ENCODE measurements at regions not wholly inside any gene's neighbourhood (a gene's known extent, or its start where the extent isn't known, plus 50 kb on each side); places are given as distances from the start of the nearest gene placed in this dataset.
"Not testable (repeated sequence)": the region's sequence is repeated elsewhere in the genome, so short reads cannot be mapped to it uniquely, and the experiment has no call there.

DNA sequence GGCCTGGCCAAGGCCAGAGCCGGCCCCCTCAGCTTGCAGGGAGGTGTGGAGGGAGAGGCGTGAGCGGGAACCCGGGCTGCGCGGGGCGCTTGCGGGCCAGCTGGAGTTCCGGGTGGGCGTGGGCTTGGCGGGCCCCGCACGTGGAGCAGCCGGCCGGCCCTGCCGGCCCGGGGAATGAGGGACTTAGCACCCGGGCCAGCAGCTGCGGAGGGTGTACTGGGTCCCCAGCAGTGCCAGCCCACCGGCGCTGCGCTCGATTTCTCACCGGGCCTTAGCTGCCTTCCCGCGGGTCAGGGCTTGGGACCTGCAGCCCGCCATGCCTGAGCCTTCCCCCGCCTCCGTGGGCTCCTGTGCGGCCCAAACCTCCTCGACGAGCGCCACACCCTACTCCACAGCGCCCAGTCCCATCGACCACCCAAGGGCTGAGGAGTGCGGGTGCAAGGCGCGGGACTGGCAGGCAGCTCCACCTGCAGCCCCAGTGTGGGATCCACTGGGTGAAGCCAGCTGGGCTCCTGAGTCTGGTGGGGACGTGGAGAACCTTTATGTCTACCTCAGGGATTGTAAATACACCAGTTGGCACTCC, 1800.2 kb downstream of the MRPL39 start:
- DNase-seq = not testable (repeated sequence)

DNA sequence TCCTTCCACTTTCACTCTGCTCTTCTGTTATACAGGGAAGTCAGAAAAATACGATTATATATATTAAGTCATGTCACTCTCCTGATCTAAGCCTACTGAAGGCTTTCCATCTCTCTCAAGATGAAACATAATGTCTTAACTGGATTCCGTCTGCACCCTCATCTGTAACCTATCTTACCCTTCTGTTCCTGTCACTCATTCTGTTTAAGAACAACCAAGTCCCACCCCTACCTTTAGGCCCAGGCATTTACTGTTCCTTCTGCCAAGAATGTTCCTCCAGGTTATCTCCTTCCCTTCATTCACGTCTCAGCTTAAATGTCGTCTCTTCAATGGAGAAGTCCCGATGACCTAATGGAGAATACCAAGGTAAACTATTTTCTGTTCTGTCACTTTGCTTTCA, 1802.4 kb downstream of the MRPL39 start:
- no peak for DNase-seq

DNA sequence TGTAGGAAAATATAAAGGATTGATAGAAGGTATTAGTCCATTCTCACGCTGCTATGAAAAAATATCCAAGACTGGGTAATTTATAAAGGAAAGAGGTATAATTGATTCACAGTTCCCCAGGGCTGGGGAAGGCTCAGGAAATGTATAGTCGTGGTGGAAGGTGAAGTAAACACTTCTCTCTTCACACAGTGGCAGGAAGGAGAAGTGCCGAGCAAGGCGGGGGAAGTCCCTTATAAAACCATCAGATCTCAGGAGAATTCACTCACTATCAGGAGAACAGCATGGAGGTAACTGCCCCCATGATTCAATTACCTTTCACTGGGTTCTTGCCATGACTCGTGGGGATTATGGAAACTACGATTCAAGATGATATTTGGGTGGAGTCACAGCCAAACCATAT, 1806.0 kb downstream of the MRPL39 start:
- no peak for DNase-seq

GRCh38 chr21:23799376-23799775, 1807.9 kb downstream of the MRPL39 start:
- DNase-seq = no peak

DNA sequence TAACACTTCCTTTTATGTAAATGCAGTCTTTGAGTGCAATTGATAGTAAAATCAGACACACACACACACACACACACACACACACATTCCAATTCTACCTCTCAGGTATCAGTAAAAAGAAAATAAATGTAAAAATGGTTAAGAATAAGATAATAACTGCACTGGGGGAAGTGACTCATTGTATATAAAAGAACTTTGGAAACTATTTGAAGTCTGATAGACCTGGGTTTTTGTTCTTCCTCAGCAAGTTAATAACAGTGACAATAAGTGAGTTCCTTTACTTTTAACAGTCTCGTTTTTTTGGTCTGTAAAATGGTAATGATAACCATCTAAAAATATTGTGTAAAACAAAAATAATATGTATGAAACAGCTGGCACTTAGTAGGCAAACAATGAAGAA, 1815.0 kb downstream of the MRPL39 start:
- no peak for DNase-seq

- no peak for DNase-seq
These were observed 1817.4 kb downstream of the MRPL39 start for GRCh38 chr21:23789864-23790263.

DNA sequence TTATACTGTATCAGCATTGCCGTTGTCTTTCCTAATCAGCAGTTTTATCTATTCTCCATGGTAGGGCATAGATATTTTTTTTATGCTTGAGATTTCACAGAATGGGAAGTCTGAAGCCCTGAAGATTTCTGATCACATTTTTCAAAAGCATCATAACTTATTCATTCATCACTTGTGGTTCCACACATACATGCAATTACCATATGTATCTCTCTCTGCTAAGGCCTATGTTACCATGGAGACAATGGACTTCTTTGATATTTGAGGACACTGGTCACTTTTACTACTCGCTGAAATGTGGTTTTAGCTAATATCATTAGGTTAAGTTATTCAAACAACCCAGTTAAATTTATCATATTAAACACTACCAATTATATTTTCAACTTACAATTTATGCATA, 1827.0 kb downstream of the MRPL39 start:
- no peak for DNase-seq

- no peak for DNase-seq
These were observed 1863.5 kb downstream of the MRPL39 start for GRCh38 chr21:23743821-23744220.

GRCh38 chr21:23740463-23740862, 1866.8 kb downstream of the MRPL39 start:
- DNase-seq = no peak

- DNase-seq = no peak
These were observed 1874.5 kb downstream of the MRPL39 start for GRCh38 chr21:23732776-23733175.

GRCh38 chr21:23729331-23729730, 1878.0 kb downstream of the MRPL39 start:
- no peak for DNase-seq

DNA sequence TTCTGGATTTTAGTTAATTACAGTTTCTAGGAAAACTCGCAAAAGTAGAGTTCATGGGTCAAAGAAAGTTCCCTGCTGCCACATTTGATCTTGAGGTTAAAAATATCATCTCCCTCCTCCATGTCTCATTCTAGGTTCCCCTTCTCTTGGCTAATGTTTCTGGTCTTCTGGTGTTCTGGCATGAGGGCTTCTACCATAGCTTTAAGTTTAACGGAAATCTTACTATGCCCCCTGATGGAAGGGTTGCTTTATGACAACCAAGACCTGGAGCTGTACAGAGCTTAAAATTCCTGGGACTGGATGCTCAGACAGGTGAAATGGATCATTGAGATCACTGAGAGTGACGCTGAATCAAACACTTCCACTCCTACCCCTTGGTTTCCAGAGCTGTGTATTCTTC, 1881.7 kb downstream of the MRPL39 start:
- DNase-seq = no peak

- DNase-seq = no peak
These were observed 1888.6 kb downstream of the MRPL39 start for GRCh38 chr21:23718446-23719285.

DNA sequence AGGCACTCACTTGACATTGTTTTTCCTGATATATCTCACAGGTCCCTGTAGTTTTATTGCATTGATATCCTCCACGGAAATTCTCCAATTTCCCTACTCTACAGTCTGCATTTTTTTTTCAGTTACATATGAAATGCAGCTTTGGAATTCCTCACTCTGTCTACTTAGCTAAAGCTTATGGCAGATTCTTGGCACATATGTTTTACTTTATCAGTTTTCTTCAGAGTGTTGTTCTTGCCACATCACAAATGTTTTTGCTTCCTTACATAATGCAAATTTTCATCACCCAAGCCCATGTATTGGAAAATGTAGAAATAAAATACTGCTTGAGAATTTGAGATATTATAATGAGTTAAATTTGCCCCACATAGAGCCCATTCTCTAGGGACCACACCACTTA, 1895.1 kb downstream of the MRPL39 start:
- no peak for DNase-seq

DNA sequence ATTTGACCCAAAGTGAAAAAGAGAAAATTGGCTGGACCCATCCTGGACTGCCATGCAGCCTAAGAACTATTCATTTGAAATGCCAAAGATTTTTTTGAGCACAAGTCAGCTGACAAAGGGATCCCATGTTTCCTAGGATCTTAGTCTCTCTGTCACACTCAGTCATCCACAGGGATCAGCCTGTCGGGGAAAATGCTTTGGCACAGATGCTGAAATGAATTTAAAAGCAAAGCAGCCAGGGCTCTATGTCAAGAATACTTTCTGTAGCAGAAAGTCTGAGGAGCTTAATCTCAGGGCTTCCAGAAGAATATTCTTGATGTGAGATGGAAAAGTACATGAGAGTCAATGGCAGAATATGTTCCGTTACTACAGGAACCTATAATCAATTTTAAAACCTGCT, 1900.8 kb downstream of the MRPL39 start:
- DNase-seq = no peak

GRCh38 chr21:23699402-23699801, 1907.9 kb downstream of the MRPL39 start:
- DNase-seq = no peak

DNA sequence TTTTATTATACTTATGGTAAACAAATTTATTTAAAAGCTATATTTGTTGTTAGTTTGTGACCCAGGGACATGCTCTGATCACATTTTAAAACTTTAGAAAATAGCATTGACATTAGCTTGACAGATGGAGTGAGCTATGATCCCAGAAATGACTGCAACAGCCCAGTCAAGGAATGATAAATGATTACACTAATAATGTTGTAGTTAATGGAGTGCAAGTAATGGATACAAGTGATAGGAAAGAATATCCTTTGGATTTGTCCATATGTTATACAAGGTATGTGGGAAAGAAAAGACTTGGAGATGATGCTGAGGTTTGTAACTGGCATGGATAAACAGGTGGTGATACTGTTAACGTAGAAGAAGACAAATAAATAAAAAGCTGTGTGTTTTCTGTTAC, 1908.7 kb downstream of the MRPL39 start:
- no peak for DNase-seq

GRCh38 chr21:23695443-23695842, 1911.8 kb downstream of the MRPL39 start:
- no peak for DNase-seq

DNA sequence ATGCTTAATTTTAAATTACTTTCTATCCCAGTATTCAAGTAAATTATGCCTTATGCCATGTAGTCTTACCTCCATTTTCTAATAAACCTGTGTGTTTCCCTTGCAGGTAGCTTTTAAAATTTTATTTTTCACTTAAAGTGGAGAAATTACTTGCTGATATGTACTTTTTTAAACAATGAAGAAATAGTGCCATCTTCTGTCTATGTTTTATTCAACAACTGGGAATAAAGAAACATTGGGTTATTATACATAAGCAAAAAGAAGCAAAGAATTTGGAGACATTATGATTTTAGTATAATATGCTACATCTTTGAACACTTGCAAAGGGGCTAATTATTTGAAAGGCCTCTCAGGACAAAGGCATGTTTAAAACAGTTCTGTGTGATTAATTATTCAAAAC, 1912.9 kb downstream of the MRPL39 start:
- no peak for DNase-seq

DNA sequence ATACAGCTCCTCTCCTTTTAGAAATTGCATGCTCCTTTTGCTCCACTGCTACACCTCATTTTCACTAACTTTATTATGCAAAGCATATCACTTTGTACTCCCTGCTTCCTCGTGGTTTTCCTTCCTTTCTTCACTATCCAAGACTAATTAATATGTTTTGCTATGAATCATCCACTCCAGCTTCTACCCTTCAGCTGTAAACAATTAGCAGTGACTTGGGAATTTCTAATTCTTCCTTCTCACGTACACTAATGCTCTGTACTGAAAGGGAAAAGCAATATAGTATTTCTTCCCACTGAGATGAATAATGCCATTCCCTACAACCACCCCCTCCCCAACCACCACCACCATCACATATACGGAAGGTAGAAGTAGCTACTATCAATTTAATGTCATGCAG, 1917.0 kb downstream of the MRPL39 start:
- DNase-seq = no peak

DNA sequence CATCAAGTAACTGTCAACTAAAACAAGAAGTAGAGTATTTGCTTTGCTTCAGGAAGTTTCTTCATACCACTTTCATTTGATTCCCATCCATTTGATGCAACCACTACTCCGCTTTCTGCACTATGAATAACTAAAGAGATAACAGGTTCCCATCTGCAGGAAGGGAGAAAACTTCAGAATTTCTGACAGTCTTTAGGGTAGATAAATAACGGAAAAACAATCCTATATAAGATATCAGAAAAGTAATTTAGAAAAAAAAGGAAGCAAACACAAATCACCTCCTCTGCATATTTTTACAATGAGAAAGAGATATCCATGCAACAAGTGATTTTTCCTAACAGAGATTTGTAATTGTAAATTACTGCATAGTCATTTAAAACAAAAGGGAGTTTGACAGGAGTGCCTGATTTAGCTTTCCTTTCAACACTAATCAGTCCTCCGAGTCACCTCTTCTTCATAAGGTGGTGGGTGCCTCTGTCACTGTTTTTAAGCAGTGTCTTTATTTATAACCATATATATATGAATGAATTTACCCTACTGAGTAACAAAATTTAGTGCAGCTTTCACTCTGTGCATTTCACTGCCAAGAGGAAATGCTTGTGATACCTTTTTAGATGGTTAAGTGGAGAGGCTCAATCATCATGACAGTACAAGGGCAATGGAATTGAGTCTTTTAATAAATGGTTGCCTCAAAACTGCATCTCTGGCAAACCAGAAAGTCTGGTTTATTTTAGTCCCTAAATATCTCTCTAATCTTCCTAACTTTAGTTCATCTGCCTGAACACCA, 1920.4 kb downstream of the MRPL39 start:
- DNase-seq = no peak

DNA sequence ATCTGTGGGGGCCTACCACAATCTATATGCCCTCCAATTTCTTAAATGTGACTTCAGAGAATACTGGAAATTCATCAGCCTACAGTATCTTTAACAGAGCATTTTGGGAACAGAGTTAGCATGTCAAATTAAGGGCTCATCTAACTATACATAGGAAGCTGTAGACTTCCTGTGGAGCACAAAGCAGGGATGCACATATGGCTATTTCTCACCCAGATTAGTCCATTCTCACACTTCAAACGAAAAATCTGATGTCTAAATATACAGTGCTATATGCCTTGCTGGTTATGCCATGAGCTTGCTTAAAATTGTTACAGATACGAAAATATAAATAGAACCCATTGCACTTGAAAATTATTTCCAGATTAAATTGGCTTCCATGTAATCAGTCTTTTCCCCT, 1922.8 kb downstream of the MRPL39 start:
- no peak for DNase-seq

DNA sequence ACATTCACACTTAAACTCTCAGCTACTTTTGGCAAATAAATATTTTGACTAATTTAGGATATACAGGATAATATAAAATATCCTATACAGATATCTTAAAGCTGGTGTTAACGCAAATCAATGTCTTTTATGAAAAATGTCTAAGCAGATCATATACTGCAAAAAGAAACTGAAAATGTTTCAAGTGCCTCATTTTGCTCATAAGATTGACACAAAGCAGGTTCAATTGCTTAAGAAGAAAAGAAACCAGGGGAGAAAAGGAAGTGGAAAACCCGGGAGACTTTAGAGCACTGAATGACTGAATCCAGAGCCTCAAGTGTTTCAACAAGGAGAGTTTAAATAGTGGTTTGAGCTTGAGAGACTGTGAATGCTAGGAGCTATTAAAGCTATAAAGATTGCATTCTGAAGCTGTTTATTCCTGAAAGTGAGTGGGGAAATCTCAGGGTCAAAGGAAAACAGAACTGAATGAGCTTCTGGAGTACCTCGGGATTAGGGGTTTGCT, 1943.0 kb downstream of the MRPL39 start:
- no peak for DNase-seq

GRCh38 chr21:23660560-23660959, 1946.7 kb downstream of the MRPL39 start:
- no peak for DNase-seq

All from activated CD8-positive, alpha-beta memory T cell treated with anti-CD3 and anti-CD28 coated beads, Interleukin-2, amount 50 U/mL, for 48 hours (primary cell).